H1 (cell line): ENCODE measurements at regions not wholly inside any gene's neighbourhood (a gene's known extent, or its start where the extent isn't known, plus 50 kb on each side); places are given as distances from the start of the nearest gene placed in this dataset.

ENCODE experiments used
- JUN ChIP-seq: IDR thresholded peaks from 2 replicates; pipeline ENCODE4 v1.6.1; 2011; ENCODE audit warnings: low read depth, mild to moderate bottlenecking, improper control_type of control experiment, low read length
- POLR2A ChIP-seq, 2 experiments: IDR thresholded peaks; 1 replicate in 1 of 2; 2 replicates in 1 of 2; pipeline ENCODE4 v1.6.1; 2011; ENCODE audit warnings: low read depth in 2 of 2, low read length in 2 of 2, mild to moderate bottlenecking in 2 of 2; ENCODE audit errors: control extremely low read depth in 1 of 2

- no peak for TF ChIP-seq POLR2A (IDR thresholded peaks at IDR 0.05; ENCODE audit: control extremely low read depth in 1 of 2, low read depth in 2 of 2, low read length in 2 of 2)
- no peak for TF ChIP-seq JUN
Measured at GRCh38 chr9:19552282-19553105, 143.7 kb downstream of the ACER2 start (continued).
